ENCODE measurements at regions not wholly inside any gene's neighbourhood (a gene's known extent, or its start where the extent isn't known, plus 50 kb on each side); places are given as distances from the start of the nearest gene placed in this dataset.

DNA sequence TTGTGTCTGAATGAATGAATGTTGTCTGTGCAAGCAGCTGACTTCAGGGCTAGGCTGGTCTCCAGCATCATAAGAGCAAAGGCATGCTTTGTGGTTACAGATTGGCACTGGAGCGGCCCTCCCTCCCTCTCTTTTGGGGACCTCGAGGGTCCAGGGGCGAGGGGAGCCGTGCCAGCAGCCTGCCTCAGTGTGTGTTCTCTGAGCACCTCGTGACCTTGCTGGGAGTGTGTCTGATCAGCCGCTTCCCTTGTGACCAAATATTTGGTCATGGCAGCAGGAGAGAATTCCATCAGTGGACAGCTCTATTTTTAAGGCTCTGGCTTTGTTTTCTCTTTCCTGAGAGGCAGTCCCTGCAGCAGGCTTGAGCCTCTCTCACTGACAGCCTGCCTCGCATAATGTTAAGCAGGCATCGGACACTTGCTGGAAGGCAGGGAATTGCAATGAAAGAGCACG is 329.7 kb downstream of the UQCRFS1 start:
- no peaks in the 10 kb centered on the region for H3K9me3 ChIP-seq (ENCODE audit: control insufficient read depth in 1 of 2, low read length in 2 of 2)
- H3K36me3 Mint-ChIP-seq, result no peaks in the 10 kb centered on the region
- ChIA-PET CTCF (ENCODE audit: partially characterized antibody) (no interaction called here), POLR2A (ENCODE audit: partially characterized antibody) (no interaction called here)
- no peaks in the 10 kb centered on the region for H3K4me1 Mint-ChIP-seq
- H3K36me3 ChIP-seq (ENCODE audit: insufficient read depth, low read length), result no peaks in the 10 kb centered on the region
- H3K27me3 Mint-ChIP-seq, result peaks cover 0 to 3% of the 10 kb centered on the region in 2 donors
- H3K9me3 Mint-ChIP-seq, result peaks cover 0 to 3% (median 0%) of the 10 kb centered on the region in 8 donors
- H3K27me3 ChIP-seq (ENCODE audit: insufficient read depth, low read length), result no peaks in the 10 kb centered on the region
- no peak overlapping the region for H3K4me3 ChIP-seq (ENCODE audit: low read length in 2 of 2)
- H3K4me3 Mint-ChIP-seq, result no peak overlapping the region
- no peaks in the 10 kb centered on the region for H3K4me1 ChIP-seq (ENCODE audit: insufficient read depth, low read length)
- no peak for DNase-seq
- H3K27ac ChIP-seq (ENCODE audit: low read depth, low read length), result no peak overlapping the region
- intact Hi-C loops (cut with micrococcal nuclease), result no loop called here
- H3K27ac Mint-ChIP-seq, result no peak overlapping the region

DNA sequence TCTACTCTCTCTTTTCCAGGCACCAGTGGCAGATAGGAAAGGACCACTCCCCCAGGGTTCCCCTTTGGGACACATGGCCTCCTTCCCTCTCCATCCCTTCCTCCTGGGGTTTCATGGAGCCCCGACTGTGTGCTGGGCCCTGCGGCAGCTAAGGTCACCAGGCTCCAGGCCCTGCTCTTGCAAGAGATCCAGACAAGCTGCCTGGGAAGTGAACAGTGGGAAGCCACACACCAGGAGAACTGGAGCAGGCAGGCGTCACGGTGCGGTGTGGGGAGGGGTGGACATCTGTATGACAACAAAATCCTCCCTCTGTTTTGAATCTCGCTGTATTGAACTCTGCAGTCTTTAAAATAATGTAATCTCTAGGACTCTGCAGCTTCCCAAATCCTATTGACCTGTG is 330.1 kb downstream of the UQCRFS1 start:
- H3K27me3 Mint-ChIP-seq, result peaks cover 0 to 3% of the 10 kb centered on the region in 2 donors
- H3K36me3 Mint-ChIP-seq, result no peaks in the 10 kb centered on the region
- H3K27ac Mint-ChIP-seq, result no peak overlapping the region
- peaks cover 0 to 3% (median 0%) of the 10 kb centered on the region in 8 donors for H3K9me3 Mint-ChIP-seq
- H3K9me3 ChIP-seq (ENCODE audit: control insufficient read depth in 1 of 2, low read length in 2 of 2), result no peaks in the 10 kb centered on the region
- no peaks in the 10 kb centered on the region for H3K27me3 ChIP-seq (ENCODE audit: insufficient read depth, low read length)
- no peak overlapping the region for H3K4me3 ChIP-seq (ENCODE audit: low read length in 2 of 2)
- no peaks in the 10 kb centered on the region for H3K4me1 ChIP-seq (ENCODE audit: insufficient read depth, low read length)
- no peaks in the 10 kb centered on the region for H3K36me3 ChIP-seq (ENCODE audit: insufficient read depth, low read length)
- intact Hi-C loops (cut with micrococcal nuclease), result no loop called here
- no peak overlapping the region for H3K4me3 Mint-ChIP-seq
- DNase-seq, result no peak
- no peak overlapping the region for H3K27ac ChIP-seq (ENCODE audit: low read depth, low read length)
- no peaks in the 10 kb centered on the region for H3K4me1 Mint-ChIP-seq
- ChIA-PET CTCF (ENCODE audit: partially characterized antibody) (no interaction called here), POLR2A (ENCODE audit: partially characterized antibody) (no interaction called here)

DNA sequence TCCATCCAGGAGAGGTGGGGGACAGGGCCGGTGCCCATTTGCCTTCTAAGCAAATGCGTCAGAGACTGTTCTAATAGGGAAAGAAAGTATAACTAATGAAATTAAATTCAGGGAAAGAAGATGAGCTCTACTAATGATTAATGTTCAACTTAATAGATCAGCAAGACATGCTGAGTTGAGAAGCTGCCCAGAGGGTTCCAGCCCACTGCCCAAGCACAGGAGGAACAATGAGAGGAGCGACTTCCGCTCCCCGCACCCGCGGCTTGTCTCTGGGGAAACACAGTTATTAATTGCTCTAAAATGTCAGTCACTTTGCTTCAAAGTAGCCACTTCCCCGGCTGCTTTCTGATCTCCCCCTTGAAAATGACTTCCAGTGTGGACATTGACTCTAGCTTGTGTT is 331.3 kb downstream of the UQCRFS1 start:
- POLR2A ChIA-PET (ENCODE audit: partially characterized antibody), result no interaction called here
- intact Hi-C loops (cut with micrococcal nuclease), result no loop called here
- Histone ChIP-seq H3K27ac (ENCODE audit: low read depth, low read length) (no peak overlapping the region), H3K4me1 (ENCODE audit: insufficient read depth, low read length) (no peaks in the 10 kb centered on the region), H3K27me3 (ENCODE audit: insufficient read depth, low read length) (no peaks in the 10 kb centered on the region), H3K36me3 (ENCODE audit: insufficient read depth, low read length) (no peaks in the 10 kb centered on the region), H3K9me3 (ENCODE audit: control insufficient read depth in 1 of 2, low read length in 2 of 2) (no peaks in the 10 kb centered on the region), H3K4me3 (ENCODE audit: low read length in 2 of 2) (no peak overlapping the region)
- Mint-ChIP-seq H3K36me3 (no peaks in the 10 kb centered on the region), H3K27me3 (peaks cover 0 to 3% of the 10 kb centered on the region in 2 donors), H3K4me3 (no peak overlapping the region), H3K4me1 (no peaks in the 10 kb centered on the region), H3K27ac (no peak overlapping the region), H3K9me3 (peaks cover 0 to 3% (median 0%) of the 10 kb centered on the region in 8 donors)
- CTCF ChIA-PET (ENCODE audit: partially characterized antibody), result interaction anchor here (0.8 kb wide), 1 partner anchor 10 kb away, joined by 3 read pairs; no protein-coding TSS in a partner anchor
- DNase-seq, result no peak

DNA sequence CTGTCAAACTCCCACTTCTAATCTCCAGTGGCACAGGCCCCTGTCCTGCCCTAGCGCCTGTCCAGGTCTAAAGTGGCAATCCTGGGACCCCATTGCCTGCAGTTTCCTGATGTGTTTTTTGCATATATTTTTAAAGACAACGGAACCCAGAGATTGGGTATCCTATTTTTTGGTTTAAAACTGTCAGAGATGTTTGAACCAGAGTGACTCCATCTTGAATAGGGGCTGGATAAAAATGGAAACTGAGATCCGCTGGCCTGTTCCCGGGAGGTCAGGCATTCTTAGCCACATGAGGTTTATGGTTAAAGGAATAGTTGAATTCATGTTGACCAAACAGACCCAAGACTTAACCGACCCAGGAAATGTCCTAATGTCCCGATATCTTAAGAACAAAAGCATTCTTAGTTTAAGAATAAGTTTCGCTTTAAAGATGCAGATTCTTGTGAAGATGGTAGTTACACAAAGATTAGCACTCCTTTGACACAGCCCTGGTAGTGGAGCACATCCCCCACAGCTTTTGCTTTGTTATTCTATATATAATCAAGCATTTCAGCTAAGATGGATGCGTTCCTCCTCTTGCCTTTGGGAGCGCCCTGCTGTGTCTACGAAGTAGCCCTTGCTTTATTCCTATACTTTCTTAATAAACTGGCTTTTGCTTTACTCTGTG is 332.1 kb downstream of the UQCRFS1 start:
- Mint-ChIP-seq H3K27ac (no peak overlapping the region), H3K4me3 (no peak overlapping the region), H3K36me3 (no peaks in the 10 kb centered on the region), H3K4me1 (no peaks in the 10 kb centered on the region), H3K27me3 (peaks cover 0 to 3% of the 10 kb centered on the region in 2 donors), H3K9me3 (peaks cover 0 to 3% (median 0%) of the 10 kb centered on the region in 8 donors)
- POLR2A ChIA-PET (ENCODE audit: partially characterized antibody), result no interaction called here
- DNase-seq, result no peak
- no peak overlapping the region for H3K4me3 ChIP-seq (ENCODE audit: low read length in 2 of 2)
- CTCF ChIA-PET (ENCODE audit: partially characterized antibody), result no interaction called here
- intact Hi-C loops (cut with micrococcal nuclease), result no loop called here
- no peaks in the 10 kb centered on the region for H3K36me3 ChIP-seq (ENCODE audit: insufficient read depth, low read length)
- no peaks in the 10 kb centered on the region for H3K4me1 ChIP-seq (ENCODE audit: insufficient read depth, low read length)
- H3K27me3 ChIP-seq (ENCODE audit: insufficient read depth, low read length), result no peaks in the 10 kb centered on the region
- H3K27ac ChIP-seq (ENCODE audit: low read depth, low read length), result no peak overlapping the region
- H3K9me3 ChIP-seq (ENCODE audit: control insufficient read depth in 1 of 2, low read length in 2 of 2), result no peaks in the 10 kb centered on the region

DNA sequence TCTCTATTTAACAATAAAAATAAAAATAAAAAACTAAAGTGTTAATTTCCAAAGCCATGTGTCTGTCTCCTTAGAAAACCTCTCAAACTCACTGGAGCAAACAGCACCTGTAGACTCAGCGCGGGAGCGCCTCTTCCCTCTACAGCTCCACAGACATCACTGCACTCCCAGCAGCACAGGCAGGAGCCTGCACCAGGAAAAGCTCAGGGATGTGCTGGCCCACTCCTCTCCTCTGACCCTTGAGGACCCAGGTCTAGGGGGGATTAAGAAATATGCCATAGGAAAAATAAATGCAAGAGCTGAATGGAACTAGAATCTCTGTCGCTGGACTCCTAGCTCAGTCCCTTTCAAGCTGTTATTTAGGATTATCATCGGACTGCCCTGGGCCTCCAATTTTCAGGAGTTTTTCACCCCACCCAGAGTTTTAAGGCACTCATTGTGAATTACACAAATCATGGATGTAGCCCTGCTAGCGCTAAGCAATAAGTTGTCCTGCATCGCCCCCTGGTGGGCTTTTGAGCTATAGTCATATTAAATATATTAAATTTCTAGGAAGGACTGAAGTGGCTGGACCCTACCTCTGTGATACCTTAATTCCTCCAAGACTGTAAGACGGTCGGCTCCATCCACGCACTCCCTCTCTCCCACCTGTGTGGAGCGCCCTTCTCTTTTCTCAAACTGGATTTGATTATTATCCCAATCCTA is 333.9 kb downstream of the UQCRFS1 start:
- intact Hi-C loops (cut with micrococcal nuclease), result loop anchor here (2.0 kb wide), 1 partner anchor 142 kb away; no protein-coding TSS in a partner anchor
- no peaks in the 10 kb centered on the region for H3K36me3 Mint-ChIP-seq

DNA sequence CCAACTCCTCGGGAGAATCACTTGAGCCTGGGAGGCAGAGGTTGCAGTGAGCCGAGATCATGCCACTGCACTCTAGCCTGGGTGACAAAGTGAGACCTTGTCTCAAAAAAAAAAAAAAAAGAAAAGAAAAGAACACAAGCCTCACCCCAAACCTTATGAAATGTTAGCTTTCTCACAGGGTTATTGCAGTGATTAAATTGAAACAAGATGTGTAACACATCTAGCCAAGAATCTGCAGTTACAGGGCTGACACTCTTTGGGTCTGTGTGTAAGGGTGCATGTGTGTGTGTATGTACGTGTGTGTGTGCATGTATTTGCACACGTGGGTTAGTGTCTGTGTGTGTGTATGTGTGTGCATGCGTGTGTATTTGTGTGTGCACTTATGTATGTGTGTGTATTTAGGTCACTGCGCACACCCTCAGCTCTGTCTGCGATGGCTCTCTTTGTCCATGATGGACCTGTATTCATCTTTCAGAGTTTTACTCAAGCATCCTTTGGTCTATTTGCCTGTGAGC is 336.3 kb downstream of the UQCRFS1 start:
- H3K27ac ChIP-seq (ENCODE audit: low read depth, low read length), result no peak overlapping the region
- ChIA-PET POLR2A (ENCODE audit: partially characterized antibody) (no interaction called here), CTCF (ENCODE audit: partially characterized antibody) (no interaction called here)
- no peak overlapping the region for H3K27ac Mint-ChIP-seq
- H3K36me3 Mint-ChIP-seq, result no peaks in the 10 kb centered on the region
- H3K4me3 ChIP-seq (ENCODE audit: low read length in 2 of 2), result no peak overlapping the region
- H3K4me1 ChIP-seq (ENCODE audit: insufficient read depth, low read length), result no peaks in the 10 kb centered on the region
- intact Hi-C loops (cut with micrococcal nuclease), result no loop called here
- peaks cover 0 to 2% (median 0%) of the 10 kb centered on the region in 8 donors for H3K9me3 Mint-ChIP-seq
- no peaks in the 10 kb centered on the region for H3K27me3 Mint-ChIP-seq
- no peaks in the 10 kb centered on the region for H3K4me1 Mint-ChIP-seq
- no peak for DNase-seq
- H3K36me3 ChIP-seq (ENCODE audit: insufficient read depth, low read length), result no peaks in the 10 kb centered on the region
- H3K4me3 Mint-ChIP-seq, result no peak overlapping the region
- H3K27me3 ChIP-seq (ENCODE audit: insufficient read depth, low read length), result no peaks in the 10 kb centered on the region
- no peaks in the 10 kb centered on the region for H3K9me3 ChIP-seq (ENCODE audit: control insufficient read depth in 1 of 2, low read length in 2 of 2)

More for the DNA sequence above, 333.9 kb downstream of the UQCRFS1 start:
- no peaks in the 10 kb centered on the region for H3K27me3 Mint-ChIP-seq
- peak in 4 of 5 donors; percentile 13 to 27 (median 14) for DNase-seq
- no peaks in the 10 kb centered on the region for H3K9me3 ChIP-seq (ENCODE audit: control insufficient read depth in 1 of 2, low read length in 2 of 2)
- H3K4me1 ChIP-seq (ENCODE audit: insufficient read depth, low read length), result no peaks in the 10 kb centered on the region
- no peak overlapping the region for H3K27ac Mint-ChIP-seq
- H3K36me3 ChIP-seq (ENCODE audit: insufficient read depth, low read length), result no peaks in the 10 kb centered on the region
- no peaks in the 10 kb centered on the region for H3K4me1 Mint-ChIP-seq
- H3K4me3 ChIP-seq (ENCODE audit: low read length in 2 of 2), result no peak overlapping the region
- H3K27ac ChIP-seq (ENCODE audit: low read depth, low read length), result no peak overlapping the region
- peaks cover 0 to 2% (median 0%) of the 10 kb centered on the region in 8 donors for H3K9me3 Mint-ChIP-seq
- POLR2A ChIA-PET (ENCODE audit: partially characterized antibody), result no interaction called here
- CTCF ChIA-PET (ENCODE audit: partially characterized antibody), result interaction anchor here (0.6 to 2.0 kb wide), 12 partner anchors 9 to 913 kb away, joined by 3 to 9 read pairs (median 3); no protein-coding TSS in a partner anchor
- no peaks in the 10 kb centered on the region for H3K27me3 ChIP-seq (ENCODE audit: insufficient read depth, low read length)
- no peak overlapping the region for H3K4me3 Mint-ChIP-seq

DNA sequence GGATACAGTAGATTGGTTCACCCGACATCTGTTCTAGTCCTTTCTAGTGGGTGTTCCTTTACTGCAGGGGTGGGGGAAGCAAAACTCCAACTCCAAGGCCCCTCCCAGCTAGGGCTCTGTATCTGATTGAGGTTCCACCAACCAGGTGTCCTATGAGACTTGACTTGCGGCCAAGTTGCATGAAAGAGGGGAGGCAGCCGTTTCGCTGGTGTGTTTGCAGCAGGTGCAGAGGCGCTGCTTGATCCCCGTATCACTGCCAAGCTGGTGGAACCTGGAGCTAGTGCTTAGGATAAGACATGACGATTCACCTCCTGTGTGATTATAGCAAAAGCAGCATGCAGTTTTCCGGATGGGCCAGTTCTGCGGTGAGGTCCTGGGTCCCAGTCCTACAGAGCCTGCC is 338.2 kb downstream of the UQCRFS1 start:
- no peaks in the 10 kb centered on the region for H3K36me3 ChIP-seq (ENCODE audit: insufficient read depth, low read length)
- ChIA-PET POLR2A (ENCODE audit: partially characterized antibody) (no interaction called here), CTCF (ENCODE audit: partially characterized antibody) (interaction anchor here (1.2 kb wide), 1 partner anchor 10 kb away, joined by 3 read pairs; no protein-coding TSS in a partner anchor)
- Mint-ChIP-seq H3K27ac (no peak overlapping the region), H3K36me3 (no peaks in the 10 kb centered on the region), H3K4me1 (no peaks in the 10 kb centered on the region), H3K27me3 (no peaks in the 10 kb centered on the region), H3K9me3 (peaks cover 0 to 2% (median 0%) of the 10 kb centered on the region in 8 donors), H3K4me3 (no peak overlapping the region)
- H3K27me3 ChIP-seq (ENCODE audit: insufficient read depth, low read length), result no peaks in the 10 kb centered on the region
- H3K27ac ChIP-seq (ENCODE audit: low read depth, low read length), result no peak overlapping the region
- H3K4me3 ChIP-seq (ENCODE audit: low read length in 2 of 2), result no peak overlapping the region
- no peak for DNase-seq
- intact Hi-C loops (cut with micrococcal nuclease), result no loop called here
- H3K4me1 ChIP-seq (ENCODE audit: insufficient read depth, low read length), result no peaks in the 10 kb centered on the region
- H3K9me3 ChIP-seq (ENCODE audit: control insufficient read depth in 1 of 2, low read length in 2 of 2), result no peaks in the 10 kb centered on the region
